ENCODE measurements at regions not wholly inside any gene's neighbourhood (a gene's known extent, or its start where the extent isn't known, plus 50 kb on each side); places are given as distances from the start of the nearest gene placed in this dataset.
"Not testable (repeated sequence)": the region's sequence is repeated elsewhere in the genome, so short reads cannot be mapped to it uniquely, and the experiment has no call there.

GRCh38 chr1:55535724-55536544 lies 320.8 kb upstream of the USP24 start:
- no peak for DNase-seq (ENCODE audit: low read depth in 2 of 2, low spot score in 1 of 2)

- DNase-seq (ENCODE audit: low read depth in 2 of 2, low spot score in 1 of 2) = no peak
These were observed 319.5 kb upstream of the USP24 start for GRCh38 chr1:55534565-55535121.

- DNase-seq (ENCODE audit: low read depth in 2 of 2, low spot score in 1 of 2) = no peak
These were observed 316.5 kb upstream of the USP24 start for GRCh38 chr1:55531644-55532043.

GRCh38 chr1:55530749-55531478 lies 315.8 kb upstream of the USP24 start:
- no peak for DNase-seq (ENCODE audit: low read depth in 2 of 2, low spot score in 1 of 2)

- DNase-seq (ENCODE audit: low read depth in 2 of 2, low spot score in 1 of 2) = no peak
These were observed 313.9 kb upstream of the USP24 start for GRCh38 chr1:55529017-55529416.

- DNase-seq (ENCODE audit: low read depth in 2 of 2, low spot score in 1 of 2) = no peak
These were observed 312.7 kb upstream of the USP24 start for GRCh38 chr1:55527831-55528230.

- DNase-seq (ENCODE audit: low read depth in 2 of 2, low spot score in 1 of 2) = no peak
These were observed 311.6 kb upstream of the USP24 start for GRCh38 chr1:55526716-55527115.

GRCh38 chr1:55524006-55524405 lies 308.8 kb upstream of the USP24 start:
- no peak for DNase-seq (ENCODE audit: low read depth in 2 of 2, low spot score in 1 of 2)

- DNase-seq (ENCODE audit: low read depth in 2 of 2, low spot score in 1 of 2) = no peak
These were observed 307.8 kb upstream of the USP24 start for GRCh38 chr1:55522982-55523381.

- no peak for DNase-seq (ENCODE audit: low read depth in 2 of 2, low spot score in 1 of 2)
These were observed 307.3 kb upstream of the USP24 start for GRCh38 chr1:55522353-55522903.

GRCh38 chr1:55520861-55521260 lies 305.7 kb upstream of the USP24 start:
- DNase-seq (ENCODE audit: low read depth in 2 of 2, low spot score in 1 of 2) = no peak

GRCh38 chr1:55519937-55520683 lies 304.9 kb upstream of the USP24 start:
- DNase-seq (ENCODE audit: low read depth in 2 of 2, low spot score in 1 of 2) = no peak

- DNase-seq (ENCODE audit: low read depth in 2 of 2, low spot score in 1 of 2) = no peak
These were observed 304.1 kb upstream of the USP24 start for GRCh38 chr1:55519276-55519675.

- no peak for DNase-seq (ENCODE audit: low read depth in 2 of 2, low spot score in 1 of 2)
These were observed 301.9 kb upstream of the USP24 start for GRCh38 chr1:55517036-55517435.

GRCh38 chr1:55514571-55514970 lies 299.4 kb upstream of the USP24 start:
- DNase-seq (ENCODE audit: low read depth in 2 of 2, low spot score in 1 of 2) = not testable (repeated sequence)

GRCh38 chr1:55512466-55512865 lies 297.3 kb upstream of the USP24 start:
- no peak for DNase-seq (ENCODE audit: low read depth in 2 of 2, low spot score in 1 of 2)

GRCh38 chr1:55507578-55507931 lies 292.4 kb upstream of the USP24 start:
- no peak for DNase-seq (ENCODE audit: low read depth in 2 of 2, low spot score in 1 of 2)

- no peak for DNase-seq (ENCODE audit: low read depth in 2 of 2, low spot score in 1 of 2)
These were observed 291.8 kb upstream of the USP24 start for GRCh38 chr1:55506740-55507577.

- no peak for DNase-seq (ENCODE audit: low read depth in 2 of 2, low spot score in 1 of 2)
These were observed 290.2 kb upstream of the USP24 start for GRCh38 chr1:55505326-55505725.

GRCh38 chr1:55504306-55504731 lies 289.2 kb upstream of the USP24 start:
- DNase-seq (ENCODE audit: low read depth in 2 of 2, low spot score in 1 of 2) = no peak

Data from stimulated activated CD8-positive, alpha-beta memory T cell treated with anti-CD3 and anti-CD28 coated beads, Interleukin-4, amount 100 ng/mL, for 4 hours (primary cell).